ENCODE measurements at regions not wholly inside any gene's neighbourhood (a gene's known extent, or its start where the extent isn't known, plus 50 kb on each side); places are given as distances from the start of the nearest gene placed in this dataset.

GRCh38 chr3:105235785-105236184 is 130.9 kb upstream of the ALCAM start:
- Mint-ChIP-seq H3K27ac (no peak overlapping the region), H3K9me3 (no peaks in the 10 kb centered on the region), H3K4me1 (peaks cover 13 to 17% of the 10 kb centered on the region in 2 experiments), H3K36me3 (ENCODE audit: insufficient read depth in 1 of 3, low read depth in 3 of 3) (no peaks in the 10 kb centered on the region), H3K27me3 (ENCODE audit: low read depth) (no peaks in the 10 kb centered on the region), H3K4me3 (no peak overlapping the region)
- Histone ChIP-seq H3K79me2 (ENCODE audit: insufficient read depth, low read length) (no peaks in the 10 kb centered on the region), H4K8ac (replicated peaks; ENCODE audit: insufficient read length, low read depth, low read length) (no peak overlapping the region), H4K20me1 (ENCODE audit: control insufficient read depth, insufficient read depth, insufficient read length) (no peaks in the 10 kb centered on the region), H3K27me3 (ENCODE audit: insufficient read depth, low read length) (no peaks in the 10 kb centered on the region), H3K4ac (ENCODE audit: low read depth, low read length) (no peak overlapping the region), H3K79me1 (ENCODE audit: insufficient read depth, low read depth, low read length, poor library complexity, severe bottlenecking) (no peaks in the 10 kb centered on the region), H3K23me2 (ENCODE audit: insufficient read length, low read depth, low read length, poor library complexity, severe bottlenecking) (no peaks in the 10 kb centered on the region), H3K9ac (ENCODE audit: extremely low read depth, insufficient read length, low read length) (no peak overlapping the region), H3K18ac (ENCODE audit: insufficient read length, low read depth, low read length) (no peak overlapping the region), H3K23ac (ENCODE audit: insufficient read length, low read depth, low read length) (no peak overlapping the region), H2BK5ac (ENCODE audit: insufficient read length, low read length) (no peak overlapping the region), H2BK15ac (ENCODE audit: low read depth, low read length) (no peak overlapping the region), H2BK12ac (ENCODE audit: insufficient read length, low read depth, low read length) (no peak overlapping the region), H2AK5ac (ENCODE audit: insufficient read length, low read length) (no peak overlapping the region), H4K91ac (ENCODE audit: insufficient read length, low read depth, low read length) (no peak overlapping the region), H3K56ac (ENCODE audit: insufficient read length, low read depth, low read length) (no peak overlapping the region), H2AFZ (ENCODE audit: low read length) (no peak overlapping the region), H3K4me1 (ENCODE audit: insufficient read depth, low read length) (peaks cover 3% of the 10 kb centered on the region; the same call in 1 of the 2 replicates), H3T11ph (ENCODE audit: low read length) (no peak overlapping the region), H3K27ac (ENCODE audit: insufficient read length, low read depth, low read length) (no peak overlapping the region), H2BK20ac (ENCODE audit: low read depth, low read length, poor library complexity, severe bottlenecking) (no peak overlapping the region), H3K9me3 (ENCODE audit: control insufficient read depth, low read depth, low read length) (no peaks in the 10 kb centered on the region), H2BK120ac (ENCODE audit: low read depth, low read length, poor library complexity, severe bottlenecking) (no peak overlapping the region), H3K4me2 (ENCODE audit: insufficient read depth, insufficient read length, low read length) (no peak overlapping the region), H3K14ac (ENCODE audit: insufficient read depth, low read length) (no peak overlapping the region), H4K5ac (ENCODE audit: insufficient read length, low read depth, low read length) (no peak overlapping the region)
- no CpG with 5 or more reads among the region's 1 CpG for WGBS (ENCODE audit: extremely low coverage, insufficient read length, low lambda C conversion rate)
- no peak for DNase-seq
- no peak for TF ChIP-seq CTCF (conservative IDR thresholded peaks at IDR 0.05)
